ENCODE measurements at regions not wholly inside any gene's neighbourhood (a gene's known extent, or its start where the extent isn't known, plus 50 kb on each side); places are given as distances from the start of the nearest gene placed in this dataset.

- TF ChIP-seq CTCF (IDR thresholded peaks at IDR 0.05) (no peak), MEF2A (IDR thresholded peaks at IDR 0.05; ENCODE audit: borderline replicate concordance, low read depth) (no peak), RAD21 (IDR thresholded peaks at IDR 0.05; ENCODE audit: low read length) (no peak), POLR2AphosphoS5 (IDR thresholded peaks at IDR 0.05; ENCODE audit: low read depth, low read length) (no peak), EP300 (IDR thresholded peaks at IDR 0.05; ENCODE audit: borderline replicate concordance in 1 of 2, low read depth in 1 of 2, low read length in 1 of 2) (no peak), USF2 (IDR thresholded peaks at IDR 0.05; ENCODE audit: borderline replicate concordance, low read depth, low read length) (no peak), JUND (IDR thresholded peaks at IDR 0.05) (no peak), CHD2 (IDR thresholded peaks at IDR 0.05; ENCODE audit: low read length, partially characterized antibody) (no peak), FOXM1 (IDR thresholded peaks at IDR 0.05; ENCODE audit: low read depth) (no peak), RFX5 (IDR thresholded peaks at IDR 0.05; ENCODE audit: low read length) (no peak), REST (IDR thresholded peaks at IDR 0.05; ENCODE audit: low read depth, low read length) (no peak), GABPA (IDR thresholded peaks at IDR 0.05; ENCODE audit: low read depth) (no peak)
These were observed 53.4 kb upstream of the KRR1 start for GRCh38 chr12:75564852-75565251.
